DOHH2 (cell line): ENCODE measurements at regions not wholly inside any gene's neighbourhood (a gene's known extent, or its start where the extent isn't known, plus 50 kb on each side); places are given as distances from the start of the nearest gene placed in this dataset.
"Not testable (repeated sequence)": the region's sequence is repeated elsewhere in the genome, so short reads cannot be mapped to it uniquely, and the experiment has no call there.

Experiments used
- CTCF ChIP-seq: fragments of 200-600 bp; sonication (generic); IDR thresholded peaks from one replicate; pipeline ENCODE4 v1.5.1; 2014; ENCODE audit warnings: antibody characterized with exemption, mild to moderate bottlenecking, low read depth, low read length; ENCODE audit not compliant: poor library complexity, severe bottlenecking
- EZH2phosphoT487 ChIP-seq: fragments of 200-600 bp; sonication (generic); IDR thresholded peaks from 2 replicates; pipeline ENCODE4 v1.6.1; 2017; ENCODE audit warnings: borderline replicate concordance, mild to moderate bottlenecking, antibody characterized with exemption, low read length, moderate library complexity, mixed read lengths

DNA sequence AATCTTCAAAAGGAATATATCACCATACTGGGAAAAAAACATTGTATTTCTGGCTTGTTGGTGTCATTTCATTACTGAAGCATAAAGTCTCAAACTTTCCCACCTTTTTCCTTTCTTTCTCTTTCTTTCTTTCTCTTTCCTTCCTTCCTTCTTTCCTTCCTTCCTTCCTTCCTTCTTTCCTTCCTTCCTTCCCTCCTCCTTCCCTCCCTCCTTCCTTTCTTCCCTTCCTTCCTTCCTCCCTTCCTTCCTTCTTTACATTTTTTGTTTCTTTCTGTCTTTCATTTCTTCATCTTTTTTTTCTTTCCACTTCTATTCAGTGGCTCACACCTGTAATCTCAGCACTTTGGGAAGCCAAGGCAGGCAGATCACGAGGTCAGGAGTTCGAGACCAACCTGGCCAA is 1160.7 kb downstream of the PCDH7 start:
- not testable (repeated sequence) for TF ChIP-seq CTCF, EZH2phosphoT487
